A673 (cell line): ENCODE measurements at regions not wholly inside any gene's neighbourhood (a gene's known extent, or its start where the extent isn't known, plus 50 kb on each side); places are given as distances from the start of the nearest gene placed in this dataset.

Experiments used
- CTCF ChIP-seq: fragments of 300-800, 200-600 bp; sonication (generic); conservative IDR thresholded peaks from 2 replicates; pipeline ENCODE4 v1.5.1; 2017; ENCODE audit warnings: low read depth, mild to moderate bottlenecking, antibody characterized with exemption, low read length, moderate library complexity, mixed read lengths
- EZH2 ChIP-seq: fragments of 200-600 bp; sonication (generic); IDR thresholded peaks from 2 replicates; pipeline ENCODE4 v1.6.1; 2017; ENCODE audit warnings: borderline replicate concordance, low read depth, mild to moderate bottlenecking, mixed read lengths, antibody characterized with exemption, low read length; ENCODE audit not compliant: poor library complexity, severe bottlenecking

- TF ChIP-seq CTCF: no peak
- no peak for TF ChIP-seq EZH2
Measured at GRCh38 chr14:103231376-103232019, 102.5 kb upstream of the EIF5 start.
